Activated B cell treated with CpG ODN at 0.5 μM for 24 hours (primary cell): ENCODE measurements at regions not wholly inside any gene's neighbourhood (a gene's known extent, or its start where the extent isn't known, plus 50 kb on each side); places are given as distances from the start of the nearest gene placed in this dataset.

Source experiments
- ATAC-seq: fragments of 200-7000 bp; cut with Tn5 transposase; one replicate; pipeline ENCODE4 v1.10.0; 2021; ENCODE audit warnings: low read depth, mild to moderate bottlenecking, moderate library complexity
- CTCF ChIA-PET: fragments of 350-600 bp; sonication (Branson Sonifier 250); formaldehyde crosslinking; loops from one replicate; lab custom pipeline; 2021; ENCODE audit warnings: antibody characterized with exemption; lab: Charles Lee
- POLR2A ChIA-PET: fragments of 350-600 bp; sonication (Branson Sonifier 250); formaldehyde crosslinking; loops from one replicate; lab custom pipeline; 2021; ENCODE audit warnings: antibody characterized with exemption; lab: Charles Lee
- DNase-seq: peaks from one replicate; pipeline ENCODE4 v3.0.0; 2022
- H3K27ac Mint-ChIP-seq: one replicate; pipeline ENCODE4 v1.8.0; 2020; ENCODE audit warnings: mixed read lengths
- H3K27me3 Mint-ChIP-seq: one replicate; pipeline ENCODE4 v1.8.0; 2021; ENCODE audit warnings: mixed read lengths
- H3K36me3 Mint-ChIP-seq: one replicate; pipeline ENCODE4 v1.8.0; 2021; ENCODE audit warnings: low read depth, mixed read lengths
- H3K4me1 Mint-ChIP-seq: one replicate; pipeline ENCODE4 v1.8.0; 2021; ENCODE audit warnings: mixed read lengths
- H3K4me3 Mint-ChIP-seq: one replicate; pipeline ENCODE4 v1.8.0; 2020; ENCODE audit warnings: mild to moderate bottlenecking, mixed read lengths
- H3K9me3 Mint-ChIP-seq: one replicate; pipeline ENCODE4 v1.8.0; 2020; ENCODE audit warnings: mixed read lengths
- intact Hi-C: fragments of 100-400 bp; cut with micrococcal nuclease; formaldehyde crosslinking; loops from one replicate; pipeline ENCODE4 v1.15.1; 2024
- TF ChIP-seq, protein P1 (sequence below): fragments of 200-600 bp; IDR thresholded peaks from one replicate; pipeline ENCODE4 v1.8.0; 2022; ENCODE audit warnings: antibody characterized with exemption, mild to moderate bottlenecking

- Mint-ChIP-seq H3K27ac (no peak overlapping the region), H3K27me3 (no peaks in the 10 kb centered on the region), H3K36me3 (no peaks in the 10 kb centered on the region), H3K9me3 (no peaks in the 10 kb centered on the region), H3K4me1 (peaks cover 19% of the 10 kb centered on the region), H3K4me3 (no peak overlapping the region)
- TF ChIP-seq, protein P1, sequence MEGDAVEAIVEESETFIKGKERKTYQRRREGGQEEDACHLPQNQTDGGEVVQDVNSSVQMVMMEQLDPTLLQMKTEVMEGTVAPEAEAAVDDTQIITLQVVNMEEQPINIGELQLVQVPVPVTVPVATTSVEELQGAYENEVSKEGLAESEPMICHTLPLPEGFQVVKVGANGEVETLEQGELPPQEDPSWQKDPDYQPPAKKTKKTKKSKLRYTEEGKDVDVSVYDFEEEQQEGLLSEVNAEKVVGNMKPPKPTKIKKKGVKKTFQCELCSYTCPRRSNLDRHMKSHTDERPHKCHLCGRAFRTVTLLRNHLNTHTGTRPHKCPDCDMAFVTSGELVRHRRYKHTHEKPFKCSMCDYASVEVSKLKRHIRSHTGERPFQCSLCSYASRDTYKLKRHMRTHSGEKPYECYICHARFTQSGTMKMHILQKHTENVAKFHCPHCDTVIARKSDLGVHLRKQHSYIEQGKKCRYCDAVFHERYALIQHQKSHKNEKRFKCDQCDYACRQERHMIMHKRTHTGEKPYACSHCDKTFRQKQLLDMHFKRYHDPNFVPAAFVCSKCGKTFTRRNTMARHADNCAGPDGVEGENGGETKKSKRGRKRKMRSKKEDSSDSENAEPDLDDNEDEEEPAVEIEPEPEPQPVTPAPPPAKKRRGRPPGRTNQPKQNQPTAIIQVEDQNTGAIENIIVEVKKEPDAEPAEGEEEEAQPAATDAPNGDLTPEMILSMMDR, result no peak
- ChIA-PET POLR2A (interaction anchor here (0.7 kb wide), 1 partner anchor 188 kb away, joined by 15 read pairs; no protein-coding TSS in a partner anchor), CTCF (no interaction called here)
- ATAC-seq (no peak), DNase-seq (no peak)
- intact Hi-C loops, result no loop called here
These were observed 368.4 kb upstream of the HS6ST1 start for GRCh38 chr2:128686881-128687555.

DNA sequence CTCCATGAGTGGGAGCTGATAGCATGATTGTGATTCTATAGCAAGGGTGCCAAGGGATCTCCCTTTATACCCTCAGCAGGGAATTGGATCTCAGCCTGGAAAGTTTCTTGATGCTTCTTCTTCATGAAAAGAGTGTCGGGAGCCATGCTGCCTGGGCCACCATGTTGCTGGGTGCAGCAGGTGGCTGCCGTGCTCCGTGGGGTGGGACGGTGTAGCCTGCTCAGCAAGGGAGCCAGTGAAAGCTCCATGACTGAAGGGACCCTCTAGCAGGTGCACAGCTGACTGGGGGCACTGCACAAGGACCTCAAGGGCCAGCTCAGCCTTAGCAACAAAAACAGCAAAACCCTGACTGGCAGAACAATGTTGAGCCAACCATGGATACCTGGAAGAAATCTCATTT lies 368.9 kb upstream of the HS6ST1 start:
- intact Hi-C loops, result no loop called here
- H3K4me1 Mint-ChIP-seq, result peaks cover 15% of the 10 kb centered on the region
- ChIA-PET CTCF (no interaction called here), POLR2A (no interaction called here)
- no peaks in the 10 kb centered on the region for H3K36me3 Mint-ChIP-seq
- no peak for DNase-seq
- no peaks in the 10 kb centered on the region for H3K9me3 Mint-ChIP-seq
- no peaks in the 10 kb centered on the region for H3K27me3 Mint-ChIP-seq
- no peak overlapping the region for H3K27ac Mint-ChIP-seq
- TF ChIP-seq, protein P1, result no peak
- no peak overlapping the region for H3K4me3 Mint-ChIP-seq
- ATAC-seq, result no peak

DNA sequence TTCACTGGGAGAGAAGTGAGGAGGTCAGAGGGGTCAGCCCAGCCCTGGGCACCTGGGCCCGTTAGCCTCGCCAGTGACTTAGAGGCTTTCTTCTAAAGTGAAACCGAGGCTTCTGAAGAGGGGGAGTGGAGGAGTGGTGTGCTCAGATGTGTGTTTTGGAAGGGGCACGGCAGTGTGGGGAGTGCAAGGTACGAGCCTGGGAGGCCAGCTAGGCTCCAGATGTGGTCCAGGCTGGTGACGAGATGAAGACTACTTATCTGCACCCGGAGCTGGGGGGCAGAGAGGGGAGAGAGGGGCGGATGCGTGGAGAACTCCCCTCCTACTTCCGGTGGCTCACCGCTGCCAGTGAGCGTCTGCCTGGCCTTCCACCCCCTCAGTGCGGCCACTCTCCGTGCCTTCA lies 371.3 kb upstream of the HS6ST1 start:
- DNase-seq (no peak), ATAC-seq (no peak)
- ChIA-PET POLR2A (no interaction called here), CTCF (no interaction called here)
- Mint-ChIP-seq H3K4me3 (no peak overlapping the region), H3K4me1 (peaks cover 15% of the 10 kb centered on the region), H3K36me3 (no peaks in the 10 kb centered on the region), H3K27ac (no peak overlapping the region), H3K27me3 (no peaks in the 10 kb centered on the region), H3K9me3 (no peaks in the 10 kb centered on the region)
- intact Hi-C loops, result no loop called here
- TF ChIP-seq, protein P1, result no peak

DNA sequence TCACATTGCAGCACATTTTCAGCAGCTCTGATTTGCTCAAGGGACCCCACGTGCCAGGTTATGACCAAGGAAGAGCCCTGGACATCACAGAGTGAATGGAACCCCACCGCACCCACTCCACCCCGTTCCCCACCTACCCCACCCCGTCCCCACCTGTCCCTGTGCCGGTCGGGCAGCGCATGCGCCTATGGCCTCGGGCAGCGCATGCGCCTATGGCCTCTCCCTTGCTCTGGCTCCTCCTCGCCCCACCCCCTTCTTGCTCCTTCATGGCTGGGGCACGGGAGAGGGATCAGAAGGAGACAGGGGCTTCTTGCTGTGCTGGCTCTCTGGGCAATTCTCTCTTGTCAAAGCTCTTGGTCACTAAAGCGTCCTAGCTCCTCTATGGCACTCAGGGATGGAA lies 371.8 kb upstream of the HS6ST1 start:
- POLR2A ChIA-PET, result no interaction called here
- no peaks in the 10 kb centered on the region for H3K27me3 Mint-ChIP-seq

DNA sequence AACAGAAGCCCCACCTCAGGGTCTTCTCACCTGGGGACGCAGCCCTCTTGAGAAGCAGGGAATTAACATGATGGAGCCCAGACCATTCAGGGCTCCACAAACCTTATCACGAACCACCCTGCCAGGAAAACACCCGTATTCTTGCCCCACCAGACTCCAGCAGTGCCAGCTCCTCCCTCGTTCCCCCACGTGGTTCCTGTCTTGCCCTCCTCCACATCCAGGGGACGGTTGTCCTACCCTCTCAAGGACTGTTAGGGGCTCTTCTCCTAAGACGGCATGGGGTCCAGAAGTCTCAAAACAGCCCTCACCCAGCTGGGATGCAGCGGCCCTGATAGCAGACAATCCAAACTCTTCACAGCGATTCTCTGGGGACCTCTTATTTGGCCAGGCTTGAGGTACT lies 372.2 kb upstream of the HS6ST1 start:
- Mint-ChIP-seq H3K27ac (no peak overlapping the region), H3K36me3 (no peaks in the 10 kb centered on the region), H3K27me3 (no peaks in the 10 kb centered on the region), H3K4me3 (no peak overlapping the region), H3K9me3 (no peaks in the 10 kb centered on the region), H3K4me1 (peaks cover 13% of the 10 kb centered on the region)
- intact Hi-C loops, result no loop called here
- TF ChIP-seq, protein P1, result no peak
- POLR2A ChIA-PET, result no interaction called here
- ATAC-seq (no peak), DNase-seq (no peak)
- CTCF ChIA-PET, result no interaction called here

More for the DNA sequence above, 371.8 kb upstream of the HS6ST1 start:
- CTCF ChIA-PET, result no interaction called here
- TF ChIP-seq, protein P1, result no peak
- H3K27ac Mint-ChIP-seq, result no peak overlapping the region
- no peaks in the 10 kb centered on the region for H3K36me3 Mint-ChIP-seq
- DNase-seq, result no peak
- H3K4me1 Mint-ChIP-seq, result peaks cover 15% of the 10 kb centered on the region
- no peak overlapping the region for H3K4me3 Mint-ChIP-seq
- intact Hi-C loops, result no loop called here
- no peaks in the 10 kb centered on the region for H3K9me3 Mint-ChIP-seq
- ATAC-seq, result no peak
